Type B pancreatic cell (in vitro differentiated cells): ENCODE measurements at regions not wholly inside any gene's neighbourhood (a gene's known extent, or its start where the extent isn't known, plus 50 kb on each side); places are given as distances from the start of the nearest gene placed in this dataset.

ENCODE experiments used
- DNase-seq: peaks from one replicate; pipeline ENCODE4 v3.0.0; 2021; ENCODE audit warnings: mixed read lengths; ENCODE audit not compliant: unreplicated experiment; ENCODE audit errors: extremely low spot score
- H3K27ac Mint-ChIP-seq: 2 replicates; pipeline ENCODE4 v1.8.0; 2021; ENCODE audit warnings: mild to moderate bottlenecking, mixed read lengths
- H3K27me3 Mint-ChIP-seq: 2 replicates; pipeline ENCODE4 v1.8.0; 2021; ENCODE audit warnings: mixed read lengths
- H3K36me3 Mint-ChIP-seq: 2 replicates; pipeline ENCODE4 v1.8.0; 2021; ENCODE audit warnings: mixed read lengths
- H3K4me1 Mint-ChIP-seq: one replicate; pipeline ENCODE4 v1.8.0; 2021; ENCODE audit warnings: mixed read lengths; ENCODE audit not compliant: unreplicated experiment
- H3K4me3 Mint-ChIP-seq: 2 replicates; pipeline ENCODE4 v1.8.0; 2021; ENCODE audit warnings: mild to moderate bottlenecking, mixed read lengths
- H3K9me3 Mint-ChIP-seq: 2 replicates; pipeline ENCODE4 v1.8.0; 2021; ENCODE audit warnings: mixed read lengths
- TF ChIP-seq, protein P1 (sequence below): fragments of 200-600 bp; sonication (generic); conservative IDR thresholded peaks from 2 replicates; pipeline ENCODE4 v1.5.0; 2021; ENCODE audit warnings: antibody characterized with exemption, mild to moderate bottlenecking

GRCh38 chr5:112628214-112628980 lies 109.3 kb upstream of the APC start:
- TF ChIP-seq, protein P1, sequence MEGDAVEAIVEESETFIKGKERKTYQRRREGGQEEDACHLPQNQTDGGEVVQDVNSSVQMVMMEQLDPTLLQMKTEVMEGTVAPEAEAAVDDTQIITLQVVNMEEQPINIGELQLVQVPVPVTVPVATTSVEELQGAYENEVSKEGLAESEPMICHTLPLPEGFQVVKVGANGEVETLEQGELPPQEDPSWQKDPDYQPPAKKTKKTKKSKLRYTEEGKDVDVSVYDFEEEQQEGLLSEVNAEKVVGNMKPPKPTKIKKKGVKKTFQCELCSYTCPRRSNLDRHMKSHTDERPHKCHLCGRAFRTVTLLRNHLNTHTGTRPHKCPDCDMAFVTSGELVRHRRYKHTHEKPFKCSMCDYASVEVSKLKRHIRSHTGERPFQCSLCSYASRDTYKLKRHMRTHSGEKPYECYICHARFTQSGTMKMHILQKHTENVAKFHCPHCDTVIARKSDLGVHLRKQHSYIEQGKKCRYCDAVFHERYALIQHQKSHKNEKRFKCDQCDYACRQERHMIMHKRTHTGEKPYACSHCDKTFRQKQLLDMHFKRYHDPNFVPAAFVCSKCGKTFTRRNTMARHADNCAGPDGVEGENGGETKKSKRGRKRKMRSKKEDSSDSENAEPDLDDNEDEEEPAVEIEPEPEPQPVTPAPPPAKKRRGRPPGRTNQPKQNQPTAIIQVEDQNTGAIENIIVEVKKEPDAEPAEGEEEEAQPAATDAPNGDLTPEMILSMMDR = peak; percentile 42
- peaks cover 4% of the 10 kb centered on the region for H3K9me3 Mint-ChIP-seq
- H3K4me1 Mint-ChIP-seq = peaks cover 51% of the 10 kb centered on the region
- no peaks in the 10 kb centered on the region for H3K27me3 Mint-ChIP-seq
- H3K4me3 Mint-ChIP-seq = peak overlapping the region; percentile 68
- peak overlapping the region; percentile 63 for H3K27ac Mint-ChIP-seq
- DNase-seq = no peak
- no peaks in the 10 kb centered on the region for H3K36me3 Mint-ChIP-seq

GRCh38 chr5:112630246-112631009 lies 107.3 kb upstream of the APC start:
- no peak for DNase-seq
- peak overlapping the region; percentile 16 for H3K4me3 Mint-ChIP-seq
- no peak overlapping the region for H3K27ac Mint-ChIP-seq
- no peaks in the 10 kb centered on the region for H3K27me3 Mint-ChIP-seq
- TF ChIP-seq, protein P1 = no peak
- peaks cover 4% of the 10 kb centered on the region for H3K9me3 Mint-ChIP-seq
- peaks cover 61% of the 10 kb centered on the region for H3K4me1 Mint-ChIP-seq
- no peaks in the 10 kb centered on the region for H3K36me3 Mint-ChIP-seq

DNA sequence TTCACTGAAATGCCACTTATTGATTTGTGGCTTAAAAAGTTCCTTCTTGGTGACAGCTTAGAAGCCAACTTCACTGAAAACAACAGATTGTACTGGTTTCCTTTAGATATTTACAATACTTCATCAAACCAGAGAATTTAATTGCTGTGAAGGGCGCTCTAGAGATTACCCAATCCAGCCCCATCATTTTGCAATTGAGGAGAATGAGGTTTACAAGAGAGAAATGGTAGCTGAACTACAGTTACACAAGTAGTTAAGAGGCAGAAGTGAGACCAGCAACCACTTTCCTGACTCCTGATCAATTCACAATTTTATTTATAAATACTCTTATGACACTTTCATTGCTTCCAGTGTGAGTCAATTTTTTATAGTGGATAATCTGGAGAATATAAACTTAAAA lies 103.5 kb upstream of the APC start:
- no peaks in the 10 kb centered on the region for H3K27me3 Mint-ChIP-seq
- TF ChIP-seq, protein P1 = no peak
- no peak for DNase-seq
- no peak overlapping the region for H3K27ac Mint-ChIP-seq
- no peaks in the 10 kb centered on the region for H3K36me3 Mint-ChIP-seq
- peaks cover 48% of the 10 kb centered on the region for H3K4me1 Mint-ChIP-seq
- H3K4me3 Mint-ChIP-seq = no peak overlapping the region
- H3K9me3 Mint-ChIP-seq = peaks cover 4% of the 10 kb centered on the region

DNA sequence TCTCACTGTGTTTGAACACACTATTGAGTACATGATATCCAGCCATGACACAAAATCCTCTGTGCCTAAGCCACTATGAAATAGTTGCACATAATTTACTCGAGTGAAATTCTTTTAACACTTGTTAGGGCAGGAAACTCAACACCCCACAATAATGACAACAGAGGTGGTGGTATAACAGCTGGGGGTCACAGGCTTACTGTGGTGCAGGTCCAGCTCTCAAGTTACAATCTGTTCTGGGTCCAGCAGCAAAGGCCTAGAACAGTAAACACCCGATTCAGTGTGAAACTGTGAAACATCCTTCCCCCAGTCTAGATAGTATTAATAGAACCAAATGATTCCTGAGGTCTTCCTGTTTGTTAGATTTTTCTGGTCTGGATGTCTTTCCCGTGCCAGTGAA lies 102.9 kb upstream of the APC start:
- no peaks in the 10 kb centered on the region for H3K27me3 Mint-ChIP-seq
- H3K27ac Mint-ChIP-seq = no peak overlapping the region
- H3K4me1 Mint-ChIP-seq = peaks cover 42% of the 10 kb centered on the region
- no peak overlapping the region for H3K4me3 Mint-ChIP-seq
- H3K9me3 Mint-ChIP-seq = peaks cover 4% of the 10 kb centered on the region
- TF ChIP-seq, protein P1 = no peak
- no peaks in the 10 kb centered on the region for H3K36me3 Mint-ChIP-seq
- DNase-seq = no peak

GRCh38 chr5:112635276-112635675 lies 102.4 kb upstream of the APC start:
- Mint-ChIP-seq H3K36me3 (no peaks in the 10 kb centered on the region), H3K27ac (no peak overlapping the region), H3K4me3 (no peak overlapping the region), H3K4me1 (peaks cover 42% of the 10 kb centered on the region), H3K9me3 (peaks cover 4% of the 10 kb centered on the region), H3K27me3 (no peaks in the 10 kb centered on the region)
- TF ChIP-seq, protein P1 = no peak
- no peak for DNase-seq
